Endothelial cell of umbilical vein (primary cell): ENCODE measurements at regions not wholly inside any gene's neighbourhood (a gene's known extent, or its start where the extent isn't known, plus 50 kb on each side); places are given as distances from the start of the nearest gene placed in this dataset.

Source experiments
- BruUV-seq: library from RNA; stranded (reverse); fragments of 400-500 nt; replicated peaks from 2 replicates; lab custom pipeline; 2021; lab: Mats Ljungman, UMichigan
- CTCF ChIA-PET: fragments of 300-600, 350-600 bp; sonication (Branson Sonifier 250); formaldehyde crosslinking; loops from one replicate; lab custom pipeline; 2021; ENCODE audit warnings: antibody characterized with exemption, inconsistent platforms; lab: Charles Lee
- POLR2A ChIA-PET: fragments of 300-600, 350-600 bp; sonication (Branson Sonifier 250); formaldehyde crosslinking; loops from one replicate; lab custom pipeline; 2021; ENCODE audit warnings: antibody characterized with exemption, inconsistent platforms; lab: Charles Lee
- DNase-seq: peaks from one replicate; pipeline ENCODE4 v3.0.0-alpha.2; 2011; ENCODE audit warnings: low read depth, low spot score
- FAIRE-seq: peaks from 2 replicates; lab custom pipeline; 2011; peaks lifted over from hg19 to GRCh38; lab: Jason Lieb, UNC
- H2AFZ ChIP-seq: 2 replicates; pipeline ENCODE4 v1.6.0; 2012; ENCODE audit warnings: low read depth, low read length, control low read depth, inconsistent platforms
- H3K27ac ChIP-seq: 2 replicates; pipeline ENCODE4 v1.5.1; 2011; ENCODE audit warnings: low read depth, mild to moderate bottlenecking, control low read depth, low read length, moderate library complexity; ENCODE audit not compliant: insufficient read depth
- H3K27me3 ChIP-seq, 2 experiments: 2 replicates each; pipeline versions ENCODE4 v1.6.0 to v1.6.1; 2011; ENCODE audit warnings: low read length in 2 of 2, mixed read lengths in 1 of 2; ENCODE audit not compliant: control insufficient read depth in 2 of 2, insufficient read depth in 2 of 2
- H3K36me3 ChIP-seq, 2 experiments: 2 replicates in 1 of 2; 3 replicates in 1 of 2; pipeline ENCODE4 v1.5.1; 2011; ENCODE audit warnings: low read length in 2 of 2, mild to moderate bottlenecking in 1 of 2, moderate library complexity in 1 of 2; ENCODE audit not compliant: control insufficient read depth in 2 of 2, insufficient read depth in 2 of 2; ENCODE audit errors: extremely low read depth in 1 of 2
- H3K4me1 ChIP-seq: 3 replicates; pipeline ENCODE4 v1.5.1; 2011; ENCODE audit warnings: mild to moderate bottlenecking, low read length; ENCODE audit not compliant: control insufficient read depth, insufficient read depth; ENCODE audit errors: extremely low read depth
- H3K4me2 ChIP-seq: 2 replicates; pipeline ENCODE4 v1.6.1; 2011; ENCODE audit warnings: low read length, control low read depth, mixed read lengths; ENCODE audit not compliant: insufficient read depth
- H3K4me3 ChIP-seq, 3 experiments: fragments of 200-600 bp in 1 of 3; sonication (generic), shearing (Covaris generic) in 1 of 3; replicated peaks in 1 of 3; 2 replicates each; pipeline ENCODE4 v1.5.1; 2011 to 2016; ENCODE audit warnings: control low read depth in 3 of 3, low read length in 3 of 3, mild to moderate bottlenecking in 2 of 3, inconsistent platforms in 1 of 3, low read depth in 1 of 3, moderate library complexity in 1 of 3; ENCODE audit not compliant: insufficient read depth in 1 of 3
- H3K79me2 ChIP-seq: 2 replicates; pipeline ENCODE4 v1.6.0; 2012; ENCODE audit warnings: low read length, inconsistent platforms; ENCODE audit not compliant: control insufficient read depth, insufficient read depth
- H3K9ac ChIP-seq: replicated peaks from 2 replicates; pipeline ENCODE3; 2011; ENCODE audit warnings: low read length, control low read depth; ENCODE audit not compliant: insufficient read depth; ENCODE audit errors: extremely low read depth
- H3K9me1 ChIP-seq: replicated peaks from 3 replicates; pipeline ENCODE4 v1.6.0; 2011; ENCODE audit warnings: mild to moderate bottlenecking, low read length; ENCODE audit not compliant: control insufficient read depth, insufficient read depth; ENCODE audit errors: extremely low read depth
- H3K9me3 ChIP-seq: replicated peaks from 2 replicates; pipeline ENCODE4 v1.5.1; 2012; ENCODE audit warnings: low read length, inconsistent platforms; ENCODE audit not compliant: control insufficient read depth, insufficient read depth
- H4K20me1 ChIP-seq: replicated peaks from 2 replicates; pipeline ENCODE3; 2011; ENCODE audit warnings: mild to moderate bottlenecking, low read length; ENCODE audit not compliant: control insufficient read depth, insufficient read depth; ENCODE audit errors: extremely low read depth
- CTCF ChIP-seq, 2 donors: IDR thresholded peaks; 1 replicate in 1 of 2; 2 replicates in 1 of 2; pipeline ENCODE4 v1.5.1; 2011; ENCODE audit warnings: low read length in 2 of 2, mild to moderate bottlenecking in 2 of 2, moderate library complexity in 2 of 2, control low read depth in 1 of 2, inconsistent platforms in 1 of 2, low read depth in 1 of 2; ENCODE audit not compliant: insufficient read depth in 1 of 2; ENCODE audit errors: extremely low read depth in 1 of 2
- EZH2 ChIP-seq: IDR thresholded peaks from 2 replicates; pipeline ENCODE4 v1.6.1; 2012; ENCODE audit warnings: borderline replicate concordance, low read depth, mild to moderate bottlenecking, moderate library complexity, low read length, inconsistent platforms; ENCODE audit not compliant: severe bottlenecking
- FOS ChIP-seq: IDR thresholded peaks from 2 replicates; pipeline ENCODE4 v1.6.1; 2011; ENCODE audit warnings: mild to moderate bottlenecking, low read length, moderate library complexity, borderline replicate concordance; ENCODE audit not compliant: insufficient read depth
- GATA2 ChIP-seq: IDR thresholded peaks from 2 replicates; pipeline ENCODE4 v1.7.0; 2011; ENCODE audit warnings: low read depth, mild to moderate bottlenecking, moderate library complexity, mixed read lengths, low read length; ENCODE audit not compliant: insufficient read length, insufficient read depth
- JUN ChIP-seq: IDR thresholded peaks from 2 replicates; pipeline ENCODE4 v1.6.1; 2011; ENCODE audit warnings: borderline replicate concordance, low read depth; ENCODE audit not compliant: insufficient read length, insufficient read depth
- MAX ChIP-seq: IDR thresholded peaks from 2 replicates; pipeline ENCODE4 v1.6.1; 2011; ENCODE audit not compliant: insufficient read depth, insufficient read length
- MYC ChIP-seq: IDR thresholded peaks from one replicate; pipeline ENCODE4 v1.6.1; 2011; ENCODE audit warnings: mild to moderate bottlenecking, low read depth, low read length
- POLR2A ChIP-seq: IDR thresholded peaks from 2 replicates; pipeline ENCODE4 v1.6.1; 2012; ENCODE audit warnings: low read depth, mild to moderate bottlenecking, control low read depth, low read length
- POLR2AphosphoS5 ChIP-seq: IDR thresholded peaks from 2 replicates; pipeline ENCODE4 v1.6.1; 2012; ENCODE audit warnings: low read depth, mild to moderate bottlenecking, control low read depth, low read length, moderate library complexity; ENCODE audit not compliant: insufficient read depth
- dilution Hi-C: fragments of 300-500 bp; cut with MboI; formaldehyde crosslinking; loops from one replicate; pipeline ENCODE4 v1.15.0; 2019; ENCODE audit warnings: low sequenced_read_pairs; ENCODE audit not compliant: extremely low pct_ligation_motif_present
- intact Hi-C: fragments of 100-400 bp; cut with micrococcal nuclease; formaldehyde crosslinking; loops from one replicate; pipeline ENCODE4 v1.10.0; 2022

GRCh38 chr20:10125757-10126156 lies 91.0 kb downstream of the ANKEF1 start:
- Histone ChIP-seq H3K4me2 (no peak overlapping the region), H3K79me2 (no peaks in the 10 kb centered on the region), H3K9me1 (no peaks in the 10 kb centered on the region), H3K27ac (no peak overlapping the region), H3K27me3 (no peaks in the 10 kb centered on the region), H3K36me3 (no peaks in the 10 kb centered on the region), H3K4me3 (no peak overlapping the region), H2AFZ (no peak overlapping the region), H3K9ac (no peak overlapping the region), H4K20me1 (no peaks in the 10 kb centered on the region), H3K4me1 (no peaks in the 10 kb centered on the region), H3K9me3 (no peaks in the 10 kb centered on the region)
- BruUV-seq = no TSS peak
- TF ChIP-seq CTCF (IDR thresholded peaks at IDR 0.05; ENCODE audit: extremely low read depth in 1 of 2, insufficient read depth in 1 of 2, low read depth in 1 of 2, low read length in 2 of 2) (no peak), POLR2AphosphoS5 (no peak), POLR2A (no peak), EZH2 (no peak), MYC (no peak), FOS (no peak), JUN (no peak), MAX (no peak), GATA2 (no peak)
- CTCF ChIA-PET = no interaction called here
- no peak for DNase-seq
- FAIRE-seq = no peak
- intact Hi-C loops (loop anchor here (10.0 kb wide), 1 partner anchor 1689 kb away; no protein-coding TSS in a partner anchor), dilution Hi-C loops (no loop called here)
- POLR2A ChIA-PET = no interaction called here
